Astrocyte (in vitro differentiated cells and primary cell): ENCODE measurements at regions not wholly inside any gene's neighbourhood (a gene's known extent, or its start where the extent isn't known, plus 50 kb on each side); places are given as distances from the start of the nearest gene placed in this dataset.

ENCODE experiments used
- CTCF ChIP-seq: IDR thresholded peaks from 2 replicates; pipeline ENCODE4 v1.5.1; 2011; ENCODE audit warnings: low read depth, mild to moderate bottlenecking, inconsistent platforms, low read length, moderate library complexity; ENCODE audit not compliant: insufficient read depth
- EZH2 ChIP-seq: IDR thresholded peaks from 2 replicates; pipeline ENCODE4 v1.6.1; 2012; ENCODE audit warnings: mild to moderate bottlenecking, low read length, inconsistent platforms; ENCODE audit not compliant: insufficient read depth

GRCh38 chr1:67558449-67559193 lies 126.4 kb upstream of the GADD45A start:
- no peak for TF ChIP-seq CTCF
- no peak for TF ChIP-seq EZH2
